ENCODE measurements at regions not wholly inside any gene's neighbourhood (a gene's known extent, or its start where the extent isn't known, plus 50 kb on each side); places are given as distances from the start of the nearest gene placed in this dataset.

- Mint-ChIP-seq H3K36me3 (ENCODE audit: low read depth) (no peaks in the 10 kb centered on the region), H3K9me3 (ENCODE audit: low read depth) (peaks cover 4% of the 10 kb centered on the region), H3K27ac (no peak overlapping the region), H3K4me3 (no peak overlapping the region), H3K27me3 (no peaks in the 10 kb centered on the region), H3K4me1 (no peaks in the 10 kb centered on the region)
- CTCF ChIA-PET = no interaction called here
- no peak for DNase-seq
- intact Hi-C loops (cut with DNase I, micrococcal nuclease) = no loop called here
- no peak for ATAC-seq
- POLR2A ChIA-PET = no interaction called here
Observed at GRCh38 chr4:31548823-31549222, 828.7 kb downstream of the PCDH7 start.

- intact Hi-C loops (cut with DNase I, micrococcal nuclease) = no loop called here
- H3K9me3 Mint-ChIP-seq (ENCODE audit: low read depth) = peaks cover 4% of the 10 kb centered on the region
- CTCF ChIA-PET = no interaction called here
- DNase-seq = no peak
- no peak overlapping the region for H3K27ac Mint-ChIP-seq
- H3K36me3 Mint-ChIP-seq (ENCODE audit: low read depth) = no peaks in the 10 kb centered on the region
- POLR2A ChIA-PET = no interaction called here
- H3K4me3 Mint-ChIP-seq = no peak overlapping the region
- no peak for ATAC-seq
- no peaks in the 10 kb centered on the region for H3K27me3 Mint-ChIP-seq
- H3K4me1 Mint-ChIP-seq = no peaks in the 10 kb centered on the region
Observed at GRCh38 chr4:31549256-31549655, 829.1 kb downstream of the PCDH7 start.

DNA sequence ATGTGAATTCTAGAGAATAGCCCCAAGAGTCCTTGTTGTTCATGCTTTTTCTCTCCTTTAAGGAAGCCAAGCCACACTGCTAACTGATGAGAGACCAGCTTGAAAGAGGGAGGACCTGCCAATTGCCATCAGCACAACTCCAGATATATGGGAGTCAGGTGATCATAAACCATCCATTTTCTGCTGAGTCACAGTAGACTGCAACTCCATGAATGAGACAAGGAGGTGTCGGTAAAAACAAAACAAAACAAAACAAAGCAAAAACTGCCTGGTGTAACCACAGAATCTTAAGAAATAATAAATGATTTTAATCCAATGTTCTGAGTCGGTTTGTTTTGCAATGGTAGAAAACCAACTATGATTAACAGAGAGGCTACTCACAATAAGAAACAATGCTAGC, 837.3 kb downstream of the PCDH7 start:
- ATAC-seq = no peak
- DNase-seq = no peak
- intact Hi-C loops (cut with DNase I, micrococcal nuclease) = no loop called here
- no peak overlapping the region for H3K27ac Mint-ChIP-seq
- H3K4me3 Mint-ChIP-seq = no peak overlapping the region
- H3K36me3 Mint-ChIP-seq (ENCODE audit: low read depth) = no peaks in the 10 kb centered on the region
- H3K9me3 Mint-ChIP-seq (ENCODE audit: low read depth) = peaks cover 10% of the 10 kb centered on the region
- H3K4me1 Mint-ChIP-seq = no peaks in the 10 kb centered on the region
- ChIA-PET CTCF (no interaction called here), POLR2A (no interaction called here)
- no peaks in the 10 kb centered on the region for H3K27me3 Mint-ChIP-seq

DNA sequence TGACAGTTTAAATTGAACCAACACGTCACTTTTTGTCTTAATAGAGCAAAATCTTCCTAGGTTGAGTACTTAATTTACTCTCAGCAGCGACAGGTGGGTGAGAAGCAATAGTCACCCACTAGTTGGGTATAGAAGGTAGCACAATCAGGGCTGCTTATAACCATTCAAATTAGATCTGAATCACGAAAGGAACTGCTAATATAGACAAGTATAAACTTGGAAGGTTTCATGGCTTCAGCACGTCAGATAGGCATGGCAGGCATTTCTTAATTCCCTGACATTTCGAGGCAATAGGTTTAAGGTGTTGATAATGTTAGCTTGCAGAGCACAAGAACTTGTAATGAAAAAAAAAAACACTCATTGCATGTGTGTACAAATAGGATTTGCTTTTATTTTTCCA, 853.4 kb downstream of the PCDH7 start:
- no peaks in the 10 kb centered on the region for H3K9me3 Mint-ChIP-seq (ENCODE audit: low read depth)
- ChIA-PET POLR2A (no interaction called here), CTCF (no interaction called here)
- no peak for ATAC-seq
- H3K36me3 Mint-ChIP-seq (ENCODE audit: low read depth) = no peaks in the 10 kb centered on the region
- H3K4me3 Mint-ChIP-seq = no peak overlapping the region
- intact Hi-C loops (cut with DNase I, micrococcal nuclease) = no loop called here
- H3K27ac Mint-ChIP-seq = no peak overlapping the region
- no peaks in the 10 kb centered on the region for H3K4me1 Mint-ChIP-seq
- DNase-seq = no peak
- no peaks in the 10 kb centered on the region for H3K27me3 Mint-ChIP-seq

GRCh38 chr4:31575504-31575903, 855.3 kb downstream of the PCDH7 start:
- no peaks in the 10 kb centered on the region for H3K27me3 Mint-ChIP-seq
- ATAC-seq = no peak
- no peak overlapping the region for H3K4me3 Mint-ChIP-seq
- H3K4me1 Mint-ChIP-seq = no peaks in the 10 kb centered on the region
- H3K27ac Mint-ChIP-seq = no peak overlapping the region
- CTCF ChIA-PET = no interaction called here
- intact Hi-C loops (cut with DNase I, micrococcal nuclease) = no loop called here
- POLR2A ChIA-PET = no interaction called here
- H3K36me3 Mint-ChIP-seq (ENCODE audit: low read depth) = no peaks in the 10 kb centered on the region
- DNase-seq = no peak
- H3K9me3 Mint-ChIP-seq (ENCODE audit: low read depth) = peaks cover 2% of the 10 kb centered on the region

DNA sequence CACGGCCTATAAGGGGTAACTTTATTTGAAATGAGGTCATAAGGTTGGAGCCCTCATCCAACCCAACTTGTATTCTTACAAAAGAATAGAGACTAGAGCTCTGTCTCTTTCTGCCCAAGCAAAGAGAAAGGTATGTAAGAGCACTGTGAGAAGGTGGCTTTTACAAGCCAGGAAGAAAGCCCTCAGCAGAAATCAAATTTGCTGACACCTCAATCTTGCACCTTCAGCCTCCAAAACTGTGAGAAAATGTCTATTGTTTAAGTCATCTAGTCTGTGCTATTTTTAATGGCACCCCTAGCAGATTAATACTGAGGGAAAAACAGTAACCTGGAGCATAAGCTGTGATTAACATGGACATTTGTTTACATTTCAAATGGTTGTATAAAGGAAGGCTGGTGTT, 860.7 kb downstream of the PCDH7 start:
- H3K36me3 Mint-ChIP-seq (ENCODE audit: low read depth) = no peaks in the 10 kb centered on the region
- no peaks in the 10 kb centered on the region for H3K27me3 Mint-ChIP-seq
- DNase-seq (no peak), ATAC-seq (no peak)
- H3K4me3 Mint-ChIP-seq = no peak overlapping the region
- ChIA-PET POLR2A (no interaction called here), CTCF (no interaction called here)
- H3K4me1 Mint-ChIP-seq = no peaks in the 10 kb centered on the region
- H3K9me3 Mint-ChIP-seq (ENCODE audit: low read depth) = peaks cover 2% of the 10 kb centered on the region
- intact Hi-C loops (cut with DNase I, micrococcal nuclease) = no loop called here
- no peak overlapping the region for H3K27ac Mint-ChIP-seq

GRCh38 chr4:31585503-31585902, 865.3 kb downstream of the PCDH7 start:
- DNase-seq (no peak), ATAC-seq (no peak)
- Mint-ChIP-seq H3K4me1 (no peaks in the 10 kb centered on the region), H3K27me3 (no peaks in the 10 kb centered on the region), H3K9me3 (ENCODE audit: low read depth) (peaks cover 6% of the 10 kb centered on the region), H3K27ac (no peak overlapping the region), H3K4me3 (no peak overlapping the region), H3K36me3 (ENCODE audit: low read depth) (no peaks in the 10 kb centered on the region)
- POLR2A ChIA-PET = no interaction called here
- intact Hi-C loops (cut with DNase I, micrococcal nuclease) = no loop called here
- CTCF ChIA-PET = no interaction called here

- no peak for ATAC-seq
- Mint-ChIP-seq H3K27ac (no peak overlapping the region), H3K4me3 (no peak overlapping the region), H3K27me3 (no peaks in the 10 kb centered on the region), H3K9me3 (ENCODE audit: low read depth) (peaks cover 11% of the 10 kb centered on the region), H3K36me3 (ENCODE audit: low read depth) (no peaks in the 10 kb centered on the region), H3K4me1 (no peaks in the 10 kb centered on the region)
- POLR2A ChIA-PET = no interaction called here
- CTCF ChIA-PET = no interaction called here
- no peak for DNase-seq
- intact Hi-C loops (cut with DNase I, micrococcal nuclease) = no loop called here
Observed at GRCh38 chr4:31592293-31592692, 872.1 kb downstream of the PCDH7 start.

GRCh38 chr4:31595496-31595895, 875.3 kb downstream of the PCDH7 start:
- CTCF ChIA-PET = no interaction called here
- ATAC-seq (no peak), DNase-seq (no peak)
- POLR2A ChIA-PET = no interaction called here
- Mint-ChIP-seq H3K27ac (no peak overlapping the region), H3K4me3 (no peak overlapping the region), H3K36me3 (ENCODE audit: low read depth) (no peaks in the 10 kb centered on the region), H3K27me3 (no peaks in the 10 kb centered on the region), H3K9me3 (ENCODE audit: low read depth) (peaks cover 15% of the 10 kb centered on the region), H3K4me1 (no peaks in the 10 kb centered on the region)
- intact Hi-C loops (cut with DNase I, micrococcal nuclease) = no loop called here

GRCh38 chr4:31598639-31599038, 878.5 kb downstream of the PCDH7 start:
- Mint-ChIP-seq H3K9me3 (ENCODE audit: low read depth) (peaks cover 15% of the 10 kb centered on the region), H3K27me3 (no peaks in the 10 kb centered on the region), H3K4me3 (no peak overlapping the region), H3K36me3 (ENCODE audit: low read depth) (no peaks in the 10 kb centered on the region), H3K27ac (no peak overlapping the region), H3K4me1 (no peaks in the 10 kb centered on the region)
- intact Hi-C loops (cut with DNase I, micrococcal nuclease) = no loop called here
- DNase-seq (no peak), ATAC-seq (no peak)
- CTCF ChIA-PET = no interaction called here
- POLR2A ChIA-PET = no interaction called here

GRCh38 chr4:31601793-31602192, 881.6 kb downstream of the PCDH7 start:
- ATAC-seq (no peak), DNase-seq (no peak)
- no peaks in the 10 kb centered on the region for H3K27me3 Mint-ChIP-seq
- H3K4me3 Mint-ChIP-seq = no peak overlapping the region
- no peaks in the 10 kb centered on the region for H3K36me3 Mint-ChIP-seq (ENCODE audit: low read depth)
- H3K9me3 Mint-ChIP-seq (ENCODE audit: low read depth) = peaks cover 11% of the 10 kb centered on the region
- intact Hi-C loops (cut with DNase I, micrococcal nuclease) = no loop called here
- POLR2A ChIA-PET = no interaction called here
- no peak overlapping the region for H3K27ac Mint-ChIP-seq
- CTCF ChIA-PET = no interaction called here
- no peaks in the 10 kb centered on the region for H3K4me1 Mint-ChIP-seq

GRCh38 chr4:31613946-31614623, 893.9 kb downstream of the PCDH7 start:
- H3K36me3 Mint-ChIP-seq (ENCODE audit: low read depth) = no peaks in the 10 kb centered on the region
- H3K27ac Mint-ChIP-seq = no peak overlapping the region
- intact Hi-C loops (cut with DNase I, micrococcal nuclease) = no loop called here
- CTCF ChIA-PET = no interaction called here
- H3K4me3 Mint-ChIP-seq = no peak overlapping the region
- POLR2A ChIA-PET = no interaction called here
- DNase-seq (no peak), ATAC-seq (no peak)
- H3K9me3 Mint-ChIP-seq (ENCODE audit: low read depth) = peaks cover 10% of the 10 kb centered on the region
- no peaks in the 10 kb centered on the region for H3K27me3 Mint-ChIP-seq
- no peaks in the 10 kb centered on the region for H3K4me1 Mint-ChIP-seq

DNA sequence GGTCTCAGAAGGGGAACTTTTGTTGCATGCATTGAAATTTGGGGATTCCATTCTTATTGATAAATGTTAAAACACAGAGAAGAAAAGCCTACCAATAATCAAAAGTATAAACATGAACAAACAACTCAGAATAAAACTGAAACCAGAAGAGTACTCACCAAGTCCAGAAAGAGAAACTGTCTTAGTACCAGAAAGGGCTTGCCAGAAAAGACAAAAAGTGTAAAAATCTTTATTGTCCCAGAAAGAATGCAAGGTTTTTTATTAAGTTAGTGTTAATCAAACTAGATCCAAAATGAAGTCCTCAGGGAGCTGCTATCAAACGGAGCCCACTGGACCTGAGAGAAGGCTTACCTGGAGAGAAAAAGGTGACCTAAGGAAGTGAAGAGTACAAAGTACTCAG, 897.5 kb downstream of the PCDH7 start:
- peaks cover 4% of the 10 kb centered on the region for H3K9me3 Mint-ChIP-seq (ENCODE audit: low read depth)
- H3K27ac Mint-ChIP-seq = no peak overlapping the region
- no peaks in the 10 kb centered on the region for H3K4me1 Mint-ChIP-seq
- no peak for DNase-seq
- ATAC-seq = no peak
- no peak overlapping the region for H3K4me3 Mint-ChIP-seq
- POLR2A ChIA-PET = no interaction called here
- H3K36me3 Mint-ChIP-seq (ENCODE audit: low read depth) = no peaks in the 10 kb centered on the region
- CTCF ChIA-PET = interaction anchor here (0.7 kb wide), 1 partner anchor 44 kb away, joined by 3 read pairs; no protein-coding TSS in a partner anchor
- no peaks in the 10 kb centered on the region for H3K27me3 Mint-ChIP-seq
- intact Hi-C loops (cut with DNase I, micrococcal nuclease) = no loop called here
